Activated T-cell treated with anti-CD3 and anti-CD28 coated beads, Interleukin-2, amount 50 U/mL, for 1 hour (primary cell): ENCODE measurements at regions not wholly inside any gene's neighbourhood (a gene's known extent, or its start where the extent isn't known, plus 50 kb on each side); places are given as distances from the start of the nearest gene placed in this dataset.

Experiments used
- DNase-seq: peaks from one replicate; pipeline ENCODE4 v3.0.0-alpha.2; 2020

DNA sequence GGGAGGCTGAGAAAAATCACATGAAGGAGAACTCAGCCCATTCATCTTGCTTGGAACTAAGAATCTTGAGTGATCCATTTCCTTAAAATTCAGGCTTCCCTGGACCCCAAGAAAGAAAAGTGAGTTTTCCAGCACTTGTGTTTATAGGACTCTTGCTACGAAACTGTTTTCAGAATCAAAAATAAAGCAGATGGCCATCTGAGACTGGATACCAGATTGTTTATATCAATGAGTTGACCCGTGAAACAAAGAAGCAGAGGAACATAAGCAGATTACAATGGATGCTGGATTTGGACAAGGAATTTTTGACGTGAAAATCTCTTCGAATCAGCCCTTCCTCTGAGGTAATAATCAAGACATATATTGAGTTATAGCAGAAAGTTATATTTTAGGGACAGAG is 223.2 kb downstream of the SYK start:
- DNase-seq, result no peak

GRCh38 chr9:91025856-91026255 is 224.2 kb downstream of the SYK start:
- no peak for DNase-seq

GRCh38 chr9:91026266-91026665 is 224.6 kb downstream of the SYK start:
- no peak for DNase-seq

GRCh38 chr9:91027005-91027404 is 225.4 kb downstream of the SYK start:
- DNase-seq, result no peak

- DNase-seq, result no peak
Measured at GRCh38 chr9:91028166-91028827, 226.7 kb downstream of the SYK start.

DNA sequence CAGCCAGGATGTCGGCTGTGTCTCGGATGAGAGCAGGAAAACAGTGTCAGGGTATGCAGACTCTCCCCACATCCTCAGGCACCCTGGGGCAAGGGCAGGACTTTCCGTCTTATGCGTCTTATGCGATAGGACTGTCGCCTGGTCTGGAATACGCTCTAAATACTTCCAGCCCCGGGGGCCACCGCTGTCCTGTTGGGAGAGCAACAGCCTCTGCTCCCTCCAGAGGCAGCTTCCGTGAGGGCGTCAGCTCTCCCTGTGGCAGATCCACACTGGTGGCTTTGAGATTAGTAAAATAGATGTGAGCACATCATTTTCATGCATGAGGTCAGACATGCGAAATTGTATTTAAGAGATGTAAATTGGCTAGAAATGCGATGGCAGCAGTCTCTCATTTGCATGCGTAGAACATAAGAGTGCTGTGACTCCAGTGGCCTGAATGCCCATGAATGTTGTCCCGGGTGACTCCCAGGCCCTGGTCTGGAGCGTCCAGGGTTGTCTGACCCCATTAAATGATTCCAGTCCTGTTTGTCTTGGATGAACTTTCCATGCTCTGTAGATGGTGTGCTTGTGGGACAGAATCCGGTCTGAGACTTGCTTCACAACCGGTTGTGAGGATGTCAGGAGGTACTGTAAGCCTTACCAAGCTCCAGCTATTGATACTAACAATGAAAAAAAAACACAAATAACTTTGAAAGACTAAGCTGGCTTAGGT is 228.2 kb downstream of the SYK start:
- no peak for DNase-seq

DNA sequence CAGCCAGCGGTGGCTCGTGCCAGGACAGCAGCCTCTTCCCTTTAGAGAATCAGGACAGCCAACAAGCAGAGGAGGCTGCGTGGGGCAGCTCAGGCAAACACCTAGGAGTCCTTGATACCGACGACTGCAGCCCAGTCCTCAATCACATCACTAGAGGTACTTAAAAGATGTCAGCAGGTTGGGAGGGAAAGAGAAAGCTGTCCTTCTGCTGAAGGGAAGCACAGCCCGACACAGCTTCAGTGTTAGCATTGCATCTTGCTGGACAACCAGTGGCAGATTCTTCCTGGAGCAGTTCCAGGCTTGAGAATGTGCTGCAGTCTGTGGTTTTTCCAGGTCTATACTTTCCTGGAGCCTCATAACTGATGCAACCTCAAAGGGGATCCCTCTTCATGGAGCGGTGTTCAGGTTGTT is 230.5 kb downstream of the SYK start:
- no peak for DNase-seq

DNA sequence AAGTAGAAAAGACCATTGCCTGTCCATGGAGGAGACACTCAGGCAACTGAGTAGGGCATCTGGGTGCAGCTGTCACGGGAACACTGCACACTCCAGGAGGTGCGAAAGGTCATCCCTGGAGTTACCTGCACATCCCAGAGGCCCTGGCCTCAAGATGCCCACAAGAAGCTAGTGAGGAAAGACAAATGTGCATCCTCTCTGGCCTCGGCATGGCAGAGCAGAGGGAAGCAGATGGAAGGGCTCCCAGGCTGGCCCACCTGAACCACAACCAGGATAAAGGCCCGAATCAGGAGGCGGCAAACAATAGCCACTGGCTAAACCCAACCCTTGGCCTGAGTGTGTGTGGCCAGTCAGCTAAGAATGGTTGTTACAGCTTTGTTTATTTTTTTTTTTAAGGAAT is 231.7 kb downstream of the SYK start:
- DNase-seq, result no peak

DNA sequence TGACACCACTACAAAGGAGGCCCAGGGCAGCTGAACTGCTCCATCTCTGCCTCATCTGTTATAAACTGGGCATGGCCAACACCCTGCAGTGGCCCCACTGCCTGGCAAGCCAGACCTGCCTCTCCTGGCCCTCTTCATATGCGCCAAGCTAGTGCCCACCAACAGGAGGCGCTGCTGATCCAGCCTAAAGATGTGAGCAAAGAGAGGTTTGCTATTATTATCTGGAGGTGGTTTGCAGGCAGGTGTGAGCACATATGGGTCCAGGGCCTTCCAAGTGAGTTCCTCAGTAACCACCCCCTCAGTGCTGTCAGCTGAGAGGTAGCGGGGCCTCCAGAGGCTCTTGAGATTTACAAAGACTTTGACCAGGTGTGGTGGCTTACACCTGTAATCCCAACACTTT is 232.2 kb downstream of the SYK start:
- DNase-seq, result peak; percentile 69

DNA sequence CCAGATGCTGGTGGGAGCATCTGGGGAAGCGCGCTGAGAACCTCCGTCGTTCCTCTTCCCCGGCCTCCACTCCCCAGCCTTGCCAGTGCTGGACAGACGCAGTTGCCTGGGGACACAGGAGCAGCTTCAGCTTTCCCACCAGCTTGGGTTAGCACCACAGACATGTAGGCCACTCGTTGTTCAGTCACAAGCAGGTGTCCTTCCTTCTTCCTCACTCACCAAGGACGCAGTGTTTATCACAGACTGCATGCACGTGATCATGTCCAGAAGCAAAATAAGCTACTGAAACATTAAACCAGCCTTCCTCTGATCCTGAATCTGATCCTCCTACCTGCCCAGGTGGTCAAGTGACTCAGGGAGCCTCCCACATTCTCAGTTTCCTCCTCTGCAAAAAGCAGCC is 232.9 kb downstream of the SYK start:
- no peak for DNase-seq

GRCh38 chr9:91034976-91035824 is 233.6 kb downstream of the SYK start:
- no peak for DNase-seq

GRCh38 chr9:91035825-91036208 is 234.2 kb downstream of the SYK start:
- DNase-seq, result no peak

DNA sequence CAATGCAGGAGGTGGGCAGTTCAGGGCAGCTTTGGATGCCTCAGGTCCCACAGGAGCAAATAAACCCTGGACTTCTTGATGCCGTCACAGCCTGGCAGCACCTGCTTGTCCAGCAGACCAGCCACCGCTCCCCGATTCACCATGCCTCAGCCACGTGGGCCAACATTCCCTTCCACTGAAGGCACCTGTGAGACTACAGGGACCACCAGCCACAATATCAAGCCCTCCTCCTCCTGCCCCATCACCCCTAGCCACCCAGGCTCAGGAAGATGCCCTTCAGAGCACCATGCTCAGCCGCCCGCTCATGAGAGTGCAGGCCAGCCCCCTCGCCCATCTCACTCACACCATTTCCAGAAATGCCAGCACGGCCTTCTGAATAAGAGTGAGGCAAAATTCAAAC is 234.7 kb downstream of the SYK start:
- no peak for DNase-seq

- peak; percentile 54 for DNase-seq
Measured at GRCh38 chr9:91036826-91037510, 235.3 kb downstream of the SYK start.

GRCh38 chr9:91037511-91038482 is 236.2 kb downstream of the SYK start:
- no peak for DNase-seq

- no peak for DNase-seq
Measured at GRCh38 chr9:91038483-91039124, 237.0 kb downstream of the SYK start.

DNA sequence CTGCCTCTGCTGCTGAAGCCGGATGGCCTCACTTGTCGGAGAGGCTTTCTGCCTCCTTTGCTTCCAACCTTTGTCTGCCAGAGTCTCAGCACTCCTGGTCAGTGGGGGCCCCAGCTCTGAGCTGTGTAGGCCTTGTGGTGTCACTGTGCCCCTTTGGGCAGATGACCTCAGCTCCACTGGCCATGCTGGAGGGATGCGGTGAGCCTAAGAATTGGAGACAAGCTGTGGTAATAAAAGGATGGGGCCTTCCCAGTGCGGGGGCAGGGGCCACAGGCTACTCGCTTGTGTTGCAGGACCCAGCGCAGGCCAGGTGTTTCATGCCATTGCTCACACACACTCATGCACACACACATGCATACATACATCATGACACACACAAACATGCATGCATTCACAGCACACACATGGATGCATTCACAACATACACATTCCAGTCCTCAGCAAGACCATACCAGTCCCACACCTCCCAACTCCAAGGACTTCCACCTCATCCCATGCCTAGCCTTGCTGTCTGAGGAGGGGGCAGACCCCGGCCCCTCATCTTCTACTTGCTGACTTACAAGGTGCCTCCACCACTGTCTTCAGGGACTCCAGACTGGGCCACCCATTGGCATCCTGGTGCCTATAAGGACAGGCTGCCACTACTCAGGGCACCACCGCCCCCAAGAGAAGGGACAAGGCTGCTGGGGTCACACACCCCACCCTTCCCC is 237.7 kb downstream of the SYK start:
- no peak for DNase-seq

DNA sequence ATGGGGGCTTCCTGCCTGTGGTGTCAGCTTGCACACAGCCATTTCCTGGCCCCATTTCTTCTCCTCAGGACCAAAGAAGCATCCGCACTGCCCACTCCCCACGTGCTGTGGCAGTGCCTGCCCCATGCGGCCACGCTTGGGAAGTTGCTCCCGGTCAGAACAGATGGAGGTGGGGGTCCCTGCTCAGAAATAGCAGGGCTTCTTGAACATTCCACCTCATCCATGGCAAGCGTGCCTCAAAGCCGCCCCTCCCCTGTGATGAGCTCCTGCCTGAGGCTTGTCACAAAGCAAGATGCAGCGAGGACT is 238.2 kb downstream of the SYK start:
- no peak for DNase-seq

DNA sequence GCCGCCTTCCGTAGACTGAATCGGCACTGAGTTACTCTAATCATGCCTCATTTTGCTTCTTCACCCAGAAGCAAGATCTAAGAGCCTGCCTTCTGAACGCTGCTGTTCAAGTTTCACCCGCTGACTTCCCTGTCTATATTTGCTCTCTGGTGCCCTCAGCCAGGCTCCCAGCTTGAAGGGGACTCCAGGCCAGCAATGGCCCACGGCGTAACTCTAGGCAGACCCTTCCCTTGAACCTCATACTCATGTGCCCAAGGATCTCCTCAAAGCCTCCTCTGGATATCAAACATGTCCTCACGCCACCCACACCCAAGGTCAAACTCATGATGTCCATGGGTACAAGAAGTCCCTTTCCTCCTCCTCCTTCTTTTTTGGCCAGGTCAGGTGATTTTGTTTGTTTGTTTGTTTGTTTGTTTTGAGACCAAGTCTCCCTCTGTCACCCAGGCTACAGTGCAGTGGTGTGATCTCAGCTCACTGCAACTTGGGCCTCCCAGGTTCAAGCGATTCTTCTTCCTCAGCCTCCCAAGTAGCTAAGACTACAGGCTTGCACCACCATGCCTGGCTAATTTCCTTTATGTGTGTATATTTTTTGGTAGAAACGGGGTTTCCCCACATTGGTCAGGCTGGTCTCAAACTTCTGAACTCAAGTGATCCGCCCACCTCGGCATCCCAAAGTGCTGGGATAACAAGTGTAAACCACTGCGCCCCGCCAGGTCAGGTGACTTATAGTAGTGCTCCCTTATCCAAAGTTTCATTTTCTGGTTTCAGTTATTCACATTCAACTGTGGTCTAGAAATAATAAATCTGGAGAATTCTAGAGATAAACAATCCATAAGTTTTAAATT is 239.0 kb downstream of the SYK start:
- DNase-seq, result no peak

DNA sequence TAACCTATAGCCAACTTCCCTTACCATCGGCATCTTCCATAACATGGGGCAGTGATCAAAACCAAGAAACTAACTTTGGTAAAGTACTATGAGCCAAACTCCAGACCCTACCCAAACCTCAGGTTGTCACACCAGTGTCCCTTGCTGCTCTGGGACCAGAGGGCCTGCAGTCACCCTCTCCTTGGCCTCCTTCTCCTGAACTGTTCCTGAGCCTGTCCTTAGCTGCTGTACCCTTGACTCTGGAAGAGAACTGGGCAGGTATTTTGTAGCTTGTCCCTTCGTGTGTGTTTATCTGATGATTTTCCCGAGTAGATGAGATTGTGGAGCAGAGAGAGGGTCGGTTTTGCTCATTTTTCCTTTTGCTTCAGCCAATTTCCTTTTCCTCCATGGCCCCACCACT is 240.4 kb downstream of the SYK start:
- DNase-seq, result no peak
